H9 (cell line): ENCODE measurements at regions not wholly inside any gene's neighbourhood (a gene's known extent, or its start where the extent isn't known, plus 50 kb on each side); places are given as distances from the start of the nearest gene placed in this dataset.

Source experiments
- DNase-seq: peaks from one replicate; pipeline ENCODE4 v3.0.0-alpha.2; 2017
- H2AFZ ChIP-seq: one replicate; pipeline ENCODE4 v1.6.1; 2013; ENCODE audit warnings: mild to moderate bottlenecking, low read length, control low read depth, moderate library complexity
- H2AK5ac ChIP-seq: 2 replicates; pipeline ENCODE4 v1.6.1; 2013; ENCODE audit warnings: low read length, control low read depth, mixed read lengths; ENCODE audit not compliant: insufficient read length
- H2BK120ac ChIP-seq: one replicate; pipeline ENCODE4 v1.6.1; 2013; ENCODE audit warnings: low read depth, mild to moderate bottlenecking, low read length, control low read depth, inconsistent platforms; ENCODE audit not compliant: poor library complexity, severe bottlenecking
- H2BK12ac ChIP-seq: 2 replicates; pipeline ENCODE4 v1.6.1; 2013; ENCODE audit warnings: low read length, control low read depth, mixed read lengths, low read depth; ENCODE audit not compliant: insufficient read length
- H2BK15ac ChIP-seq: 2 replicates; pipeline ENCODE4 v1.6.1; 2013; ENCODE audit warnings: low read depth, low read length, control low read depth
- H2BK20ac ChIP-seq: one replicate; pipeline ENCODE4 v1.6.1; 2013; ENCODE audit warnings: low read depth, mild to moderate bottlenecking, low read length, control low read depth, inconsistent platforms; ENCODE audit not compliant: poor library complexity, severe bottlenecking
- H2BK5ac ChIP-seq: 2 replicates; pipeline ENCODE4 v1.6.1; 2013; ENCODE audit warnings: low read length, control low read depth, mixed read lengths; ENCODE audit not compliant: insufficient read length
- H3K14ac ChIP-seq: 2 replicates; pipeline ENCODE4 v1.6.1; 2013; ENCODE audit warnings: low read length, control low read depth; ENCODE audit not compliant: insufficient read depth
- H3K18ac ChIP-seq: 2 replicates; pipeline ENCODE4 v1.6.1; 2013; ENCODE audit warnings: low read depth, mild to moderate bottlenecking, mixed read lengths, low read length, control low read depth; ENCODE audit not compliant: insufficient read length
- H3K23ac ChIP-seq: 2 replicates; pipeline ENCODE4 v1.6.1; 2013; ENCODE audit warnings: low read length, control low read depth, mixed read lengths, low read depth; ENCODE audit not compliant: insufficient read length
- H3K23me2 ChIP-seq: 2 replicates; pipeline ENCODE4 v1.6.1; 2013; ENCODE audit warnings: low read depth, mild to moderate bottlenecking, mixed read lengths, low read length, control low read depth; ENCODE audit not compliant: insufficient read length, poor library complexity, severe bottlenecking
- H3K27ac ChIP-seq: 2 replicates; pipeline ENCODE4 v1.5.1; 2013; ENCODE audit warnings: low read length, control low read depth, mixed read lengths, low read depth; ENCODE audit not compliant: insufficient read length
- H3K27me3 ChIP-seq: 2 replicates; pipeline ENCODE4 v1.6.1; 2013; ENCODE audit warnings: low read length, control low read depth, inconsistent platforms; ENCODE audit not compliant: insufficient read depth
- H3K4ac ChIP-seq: 2 replicates; pipeline ENCODE4 v1.6.1; 2013; ENCODE audit warnings: low read depth, mild to moderate bottlenecking, control low read depth, inconsistent platforms, low read length, moderate library complexity
- H3K4me1 ChIP-seq: 2 replicates; pipeline ENCODE4 v1.6.1; 2013; ENCODE audit warnings: low read length, control low read depth, inconsistent platforms; ENCODE audit not compliant: insufficient read depth
- H3K4me2 ChIP-seq: 2 replicates; pipeline ENCODE4 v1.6.1; 2013; ENCODE audit warnings: low read length, control low read depth, mixed read lengths; ENCODE audit not compliant: insufficient read length, insufficient read depth
- H3K56ac ChIP-seq: 2 replicates; pipeline ENCODE4 v1.6.1; 2013; ENCODE audit warnings: low read depth, mild to moderate bottlenecking, mixed read lengths, low read length, control low read depth; ENCODE audit not compliant: insufficient read length
- H3K79me1 ChIP-seq: 2 replicates; pipeline ENCODE4 v1.6.1; 2013; ENCODE audit warnings: low read depth, mild to moderate bottlenecking, moderate library complexity, low read length, control low read depth, inconsistent platforms; ENCODE audit not compliant: insufficient read depth, poor library complexity, severe bottlenecking
- H3K79me2 ChIP-seq: 2 replicates; pipeline ENCODE4 v1.6.1; 2013; ENCODE audit warnings: low read length, control low read depth, inconsistent platforms; ENCODE audit not compliant: insufficient read depth
- H3K9ac ChIP-seq: 2 replicates; pipeline ENCODE4 v1.6.1; 2013; ENCODE audit warnings: low read length, control low read depth, mixed read lengths; ENCODE audit not compliant: insufficient read length; ENCODE audit errors: extremely low read depth
- H3K9me3 ChIP-seq: one replicate; pipeline ENCODE4 v1.6.1; 2013; ENCODE audit warnings: low read depth, low read length, inconsistent platforms; ENCODE audit not compliant: control insufficient read depth
- H3T11ph ChIP-seq: one replicate; pipeline ENCODE4 v1.6.1; 2013; ENCODE audit warnings: mild to moderate bottlenecking, low read length, control low read depth, inconsistent platforms
- H4K20me1 ChIP-seq: one replicate; pipeline ENCODE4 v1.6.1; 2013; ENCODE audit not compliant: control insufficient read depth, insufficient read length, insufficient read depth
- H4K5ac ChIP-seq: 2 replicates; pipeline ENCODE4 v1.6.1; 2013; ENCODE audit warnings: low read depth, mild to moderate bottlenecking, mixed read lengths, low read length, control low read depth; ENCODE audit not compliant: insufficient read length
- H4K8ac ChIP-seq: replicated peaks from 2 replicates; pipeline ENCODE4 v1.6.1; 2013; ENCODE audit warnings: low read length, control low read depth, mixed read lengths, low read depth; ENCODE audit not compliant: insufficient read length
- H4K91ac ChIP-seq: 2 replicates; pipeline ENCODE4 v1.6.1; 2013; ENCODE audit warnings: low read depth, mild to moderate bottlenecking, moderate library complexity, mixed read lengths, low read length, control low read depth; ENCODE audit not compliant: insufficient read length
- H3K27ac Mint-ChIP-seq, 3 experiments: 2 replicates in 2 of 3; 3 replicates in 1 of 3; pipeline ENCODE4 v1.8.0; 2020 to 2021; ENCODE audit warnings: mixed read lengths in 3 of 3, mild to moderate bottlenecking in 1 of 3, moderate library complexity in 1 of 3
- H3K27me3 Mint-ChIP-seq: 2 replicates; pipeline ENCODE4 v1.8.0; 2021; ENCODE audit warnings: low read depth, mild to moderate bottlenecking, moderate library complexity, mixed read lengths
- H3K36me3 Mint-ChIP-seq, 3 experiments: 2 replicates in 2 of 3; 3 replicates in 1 of 3; pipeline ENCODE4 v1.8.0; 2020 to 2021; ENCODE audit warnings: low read depth in 3 of 3, mixed read lengths in 3 of 3; ENCODE audit not compliant: insufficient read depth in 1 of 3
- H3K4me1 Mint-ChIP-seq, 2 experiments: 2 replicates each; pipeline ENCODE4 v1.8.0; 2020; ENCODE audit warnings: mixed read lengths in 2 of 2
- H3K4me3 Mint-ChIP-seq, 2 experiments: 2 replicates in 1 of 2; 3 replicates in 1 of 2; pipeline ENCODE4 v1.8.0; 2020 to 2021; ENCODE audit warnings: mild to moderate bottlenecking in 2 of 2, mixed read lengths in 2 of 2, moderate library complexity in 1 of 2
- H3K9me3 Mint-ChIP-seq, 2 experiments: 2 replicates in 1 of 2; 3 replicates in 1 of 2; pipeline ENCODE4 v1.8.0; 2020; ENCODE audit warnings: mild to moderate bottlenecking in 2 of 2, mixed read lengths in 2 of 2, moderate library complexity in 1 of 2
- CTCF ChIP-seq: fragments of 200-600 bp; sonication (generic); conservative IDR thresholded peaks from 3 replicates; pipeline ENCODE4 v1.8.0; 2021; ENCODE audit warnings: antibody characterized with exemption, mild to moderate bottlenecking
- WGBS: extraction: QIAGEN DNeasy Blood & Tissue Kit; methylation state at CpG from one replicate; pipeline ENCODE4 v1.1.7; 2013; ENCODE audit warnings: missing lambda C conversion rate, low lambda C conversion rate, mixed read lengths; ENCODE audit not compliant: insufficient read length; ENCODE audit errors: extremely low coverage; 5-methylcytosine and 5-hydroxymethylcytosine counted together

- no peak for TF ChIP-seq CTCF
- Histone ChIP-seq H3K4ac (no peak overlapping the region), H4K91ac (no peak overlapping the region), H3K27ac (no peak overlapping the region), H2AFZ (no peak overlapping the region), H3K79me1 (no peaks in the 10 kb centered on the region), H2BK120ac (no peak overlapping the region), H3K4me2 (no peak overlapping the region), H2AK5ac (no peak overlapping the region), H3K23me2 (peaks cover 4% of the 10 kb centered on the region), H3K23ac (no peak overlapping the region), H2BK12ac (no peak overlapping the region), H3K9me3 (no peaks in the 10 kb centered on the region), H4K8ac (no peak overlapping the region), H3K27me3 (no peaks in the 10 kb centered on the region), H3K79me2 (no peaks in the 10 kb centered on the region), H3K4me1 (no peaks in the 10 kb centered on the region), H4K5ac (no peak overlapping the region), H3K14ac (no peak overlapping the region), H3K9ac (no peak overlapping the region), H3K56ac (no peak overlapping the region), H4K20me1 (no peaks in the 10 kb centered on the region), H2BK15ac (no peak overlapping the region), H2BK5ac (no peak overlapping the region), H3T11ph (no peak overlapping the region), H3K18ac (no peak overlapping the region), H2BK20ac (no peak overlapping the region)
- Mint-ChIP-seq H3K4me1 (peaks cover 9 to 12% of the 10 kb centered on the region in 2 experiments), H3K9me3 (no peaks in the 10 kb centered on the region), H3K27me3 (peaks cover 9% of the 10 kb centered on the region), H3K27ac (no peak overlapping the region), H3K4me3 (no peak overlapping the region), H3K36me3 (no peaks in the 10 kb centered on the region)
- WGBS: no CpG with 5 or more reads among the region's 3 CpGs
- DNase-seq: no peak
These were observed 83.6 kb upstream of the BLID start for GRCh38 chr11:122199661-122200060.
